GM21526 (cell line): ENCODE measurements at regions not wholly inside any gene's neighbourhood (a gene's known extent, or its start where the extent isn't known, plus 50 kb on each side); places are given as distances from the start of the nearest gene placed in this dataset.
"Not testable (repeated sequence)": the region's sequence is repeated elsewhere in the genome, so short reads cannot be mapped to it uniquely, and the experiment has no call there.

ENCODE experiments used
- ATAC-seq: cut with Tn5 transposase; IDR thresholded peaks from one replicate; pipeline ENCODE4 v1.9.1; 2021; ENCODE audit warnings: moderate library complexity; ENCODE audit not compliant: unreplicated experiment, low FRiP score

DNA sequence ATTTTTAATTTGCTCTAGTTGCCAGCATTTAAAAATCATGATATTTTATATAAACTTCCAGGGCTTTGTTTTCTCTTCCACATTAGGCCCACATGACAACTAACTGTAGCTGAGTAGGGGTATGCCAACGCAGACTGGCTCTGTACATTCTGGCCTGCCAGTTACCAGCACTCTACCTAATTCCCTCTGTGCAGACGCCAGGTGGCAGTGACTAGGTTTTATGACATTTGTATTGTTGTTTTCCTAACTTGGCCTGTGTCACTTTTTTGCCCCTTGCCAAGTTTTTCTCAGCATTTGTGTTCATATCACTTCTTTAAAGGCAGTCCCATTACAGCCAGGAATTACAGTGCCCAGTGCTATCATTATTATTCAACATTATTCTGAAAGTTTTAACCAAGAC is 347.5 kb downstream of the NKX6-1 start:
- no peak for ATAC-seq

DNA sequence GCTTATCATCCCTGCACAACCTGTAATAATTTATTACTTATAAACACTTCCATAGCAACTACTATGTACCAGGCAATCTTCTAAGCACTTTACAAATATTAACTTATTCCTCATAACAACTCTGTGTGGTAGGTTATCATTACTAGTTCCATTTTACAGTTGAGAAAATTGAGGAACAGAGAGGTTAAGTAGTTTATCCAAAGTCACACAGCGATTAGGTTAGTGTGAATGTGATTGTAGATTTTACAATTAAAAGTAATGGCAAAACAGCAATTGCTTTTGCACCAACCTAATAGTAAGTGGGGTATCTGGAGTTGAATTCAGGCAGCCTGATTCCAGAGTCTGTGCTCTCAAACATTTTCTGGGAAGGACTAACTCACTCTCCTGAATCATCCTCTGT is 348.9 kb downstream of the NKX6-1 start:
- no peak for ATAC-seq

DNA sequence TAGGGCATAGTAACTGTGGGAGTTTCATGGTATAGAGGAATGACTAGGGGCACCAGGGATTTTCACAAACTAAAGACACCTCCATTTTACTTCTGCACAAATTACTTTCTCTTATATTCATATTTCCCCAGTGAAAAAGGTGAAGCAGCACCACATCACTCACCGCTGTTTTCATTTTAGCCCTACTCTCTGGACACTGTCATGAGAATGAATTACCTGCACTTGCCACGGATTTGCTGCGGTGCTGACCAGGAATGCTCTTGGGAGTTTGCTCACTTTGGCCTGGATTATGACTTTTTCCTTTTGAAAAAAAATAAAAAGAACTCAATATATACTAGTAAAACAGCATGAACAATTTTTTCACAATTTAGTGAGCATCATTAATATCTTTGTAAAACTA is 351.3 kb downstream of the NKX6-1 start:
- no peak for ATAC-seq

DNA sequence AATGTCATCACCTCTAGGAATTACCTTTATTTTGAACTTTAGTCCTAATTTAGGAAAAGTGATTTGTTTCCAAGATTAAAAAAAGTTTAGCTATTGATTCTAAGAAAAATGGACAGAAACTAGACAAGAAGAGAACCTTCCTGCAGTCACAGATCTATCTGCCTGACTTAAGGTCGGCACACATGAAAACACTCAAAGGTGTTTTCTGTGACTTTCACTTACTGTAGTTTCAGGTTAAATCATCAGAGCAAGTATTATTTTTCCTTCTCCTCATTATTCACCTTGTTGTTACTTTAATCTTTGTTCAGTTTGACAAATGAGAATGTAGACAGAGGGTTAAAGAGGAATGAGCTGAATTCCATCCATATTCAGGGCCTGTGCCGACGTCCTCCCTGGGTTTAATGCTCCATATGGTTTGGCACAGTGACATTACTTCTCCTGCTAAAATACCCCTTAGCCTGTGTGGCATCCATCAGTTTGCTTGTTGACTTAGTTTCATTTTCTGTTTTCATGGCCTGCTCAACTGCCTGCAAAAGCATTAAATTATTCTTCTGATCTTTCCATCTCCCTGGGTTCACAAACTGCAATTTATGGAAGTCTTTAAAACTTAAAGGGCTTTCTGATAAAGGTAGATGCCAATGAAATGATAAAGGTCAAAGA is 352.7 kb downstream of the NKX6-1 start:
- no peak for ATAC-seq

DNA sequence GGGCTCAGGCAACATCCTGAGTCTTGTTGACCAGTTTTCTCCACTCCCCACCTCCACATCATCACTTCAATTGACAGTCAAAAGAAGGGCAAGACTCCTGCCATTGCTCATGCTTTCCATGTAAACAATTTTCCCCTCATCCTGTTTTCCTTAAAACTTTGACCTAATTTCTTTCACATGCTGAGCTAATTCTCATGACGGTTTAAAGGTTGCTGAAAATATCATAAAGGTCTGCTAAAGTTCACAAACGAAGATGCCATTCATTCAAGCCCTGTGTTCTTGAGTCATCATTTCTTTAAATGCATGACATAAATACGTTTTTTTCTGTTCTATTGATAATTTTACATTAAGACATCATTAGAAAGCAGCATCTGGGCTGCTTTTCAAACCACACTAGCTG is 353.9 kb downstream of the NKX6-1 start:
- no peak for ATAC-seq

DNA sequence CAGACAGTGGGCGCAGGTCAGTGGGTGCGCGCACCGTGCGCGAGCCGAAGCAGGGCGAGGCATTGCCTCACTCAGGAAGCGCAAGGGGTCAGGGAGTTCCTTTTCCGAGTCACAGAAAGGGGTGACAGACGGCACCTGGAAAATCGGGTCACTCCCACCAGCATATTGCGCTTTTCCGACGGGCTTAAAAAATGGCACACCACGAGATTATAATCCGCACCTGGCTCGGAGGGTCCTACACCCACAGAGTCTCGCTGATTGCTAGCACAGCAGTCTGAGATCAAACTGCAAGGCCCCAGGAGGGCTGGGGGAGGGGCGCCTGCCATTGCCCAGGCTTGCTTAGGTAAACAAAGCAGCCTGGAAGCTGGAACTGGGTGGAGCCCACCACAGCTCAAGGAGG is 372.2 kb downstream of the NKX6-1 start:
- ATAC-seq: not testable (repeated sequence)

DNA sequence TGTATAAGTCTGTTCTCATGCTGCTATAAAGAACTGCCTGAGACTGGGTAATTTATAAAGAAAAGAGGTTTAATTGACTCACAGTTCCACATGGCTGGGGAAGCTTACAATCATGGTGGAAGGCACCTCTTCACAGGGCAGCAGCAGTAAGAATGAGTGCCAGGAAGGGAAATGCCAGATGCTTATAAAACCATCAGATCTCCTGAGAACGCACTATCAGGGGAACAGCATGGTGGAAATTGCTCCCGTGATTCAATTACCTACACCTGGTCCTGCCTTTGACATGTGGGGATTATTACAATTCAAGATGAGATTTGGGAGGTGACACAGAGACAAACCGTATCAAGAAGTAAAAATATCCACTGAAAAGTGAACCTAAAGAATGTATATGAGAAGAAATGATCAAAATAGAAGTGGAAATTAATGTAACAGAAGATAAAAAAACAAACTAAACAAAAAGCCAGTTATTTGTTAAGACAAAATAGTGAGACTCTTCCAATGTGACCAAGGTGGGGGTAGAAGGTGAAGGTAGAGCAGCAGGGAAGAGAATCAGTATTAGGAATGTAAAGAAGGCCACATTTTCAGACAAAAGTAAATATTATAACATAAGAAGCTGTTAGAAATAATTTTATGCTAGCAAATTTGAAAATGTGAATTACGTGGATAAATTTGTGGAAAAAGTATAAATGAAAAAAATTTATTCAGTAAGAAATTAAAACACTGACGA is 372.9 kb downstream of the NKX6-1 start:
- ATAC-seq: no peak

DNA sequence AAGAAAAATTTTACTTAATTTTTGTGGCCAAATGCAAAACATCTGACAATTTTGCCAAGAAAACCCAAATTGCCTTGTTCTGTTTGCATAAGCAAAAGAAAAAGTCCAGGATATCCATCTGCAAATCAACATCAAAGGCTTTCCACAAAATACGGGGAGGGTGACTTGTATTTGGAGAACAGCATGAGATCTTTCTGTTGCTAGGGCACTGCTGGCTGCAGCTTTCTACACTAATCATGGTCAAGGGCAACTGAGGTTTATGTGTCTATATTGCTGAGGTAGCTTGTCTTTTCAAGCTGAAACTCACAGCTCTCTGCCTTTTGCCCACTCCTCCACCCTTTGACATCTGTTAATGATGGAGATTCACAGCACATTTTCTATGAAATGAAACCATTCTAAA is 389.1 kb downstream of the NKX6-1 start:
- ATAC-seq: no peak

DNA sequence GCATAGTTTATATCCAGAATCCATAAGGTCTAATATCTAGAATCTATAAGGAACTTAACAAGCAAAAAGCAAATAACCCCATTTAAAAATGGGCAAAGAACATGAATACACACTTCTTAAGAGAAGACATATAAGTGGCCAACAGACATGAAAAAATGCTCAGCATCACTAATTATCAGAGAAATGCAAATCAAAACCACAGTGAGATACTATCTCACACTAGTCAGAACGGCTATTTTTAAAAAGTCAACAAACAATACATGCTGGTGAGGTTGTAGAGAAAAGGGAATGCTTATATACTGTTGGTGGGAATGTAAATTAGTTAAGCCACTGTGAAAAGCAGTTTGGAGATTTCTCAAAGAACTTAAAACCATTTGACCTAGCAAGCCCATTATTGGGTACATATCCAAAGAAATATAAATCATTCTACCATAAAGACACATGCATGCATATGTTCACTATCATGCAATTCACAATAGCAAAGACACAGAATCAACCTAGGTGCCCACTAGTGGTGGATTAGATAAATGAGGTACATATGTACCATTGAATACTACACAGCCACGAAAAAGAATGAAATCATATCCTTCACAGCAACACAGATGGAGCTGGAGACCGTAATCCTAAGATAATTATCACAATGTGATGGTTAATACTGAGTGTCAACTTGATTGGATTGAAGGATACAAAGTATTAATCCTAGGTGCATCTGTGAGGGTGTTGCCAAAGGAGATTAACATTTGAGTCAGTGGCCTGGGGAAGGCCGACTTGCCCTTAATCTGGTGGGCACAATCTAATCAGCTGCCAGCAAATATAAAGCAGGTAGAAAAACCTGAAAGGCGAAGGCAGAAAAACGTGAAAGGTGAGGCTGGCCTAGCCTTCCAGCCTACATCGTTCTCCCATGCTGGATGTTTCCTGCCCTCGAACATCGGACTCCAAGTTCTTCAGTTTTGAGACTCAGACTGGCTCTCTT is 397.2 kb downstream of the NKX6-1 start:
- not testable (repeated sequence) for ATAC-seq

DNA sequence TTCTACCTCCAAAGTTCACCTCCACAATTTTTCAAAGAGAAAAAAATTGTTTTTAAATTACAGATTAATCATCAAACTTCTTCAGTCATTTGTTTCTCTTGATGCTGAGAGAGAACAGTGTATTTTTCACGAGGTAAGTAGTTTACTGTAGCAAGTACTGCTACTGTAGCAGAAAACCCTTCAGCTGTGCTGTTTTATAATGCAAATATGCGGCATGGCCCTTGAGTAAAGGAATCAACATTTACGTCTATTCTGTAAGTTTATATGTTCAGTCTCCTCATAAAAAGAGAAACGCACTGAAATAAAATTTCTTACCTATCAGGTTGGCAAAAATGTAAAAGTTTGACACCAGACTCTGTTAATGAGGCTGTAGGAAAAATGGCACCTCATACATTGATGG is 399.0 kb downstream of the NKX6-1 start:
- no peak for ATAC-seq

DNA sequence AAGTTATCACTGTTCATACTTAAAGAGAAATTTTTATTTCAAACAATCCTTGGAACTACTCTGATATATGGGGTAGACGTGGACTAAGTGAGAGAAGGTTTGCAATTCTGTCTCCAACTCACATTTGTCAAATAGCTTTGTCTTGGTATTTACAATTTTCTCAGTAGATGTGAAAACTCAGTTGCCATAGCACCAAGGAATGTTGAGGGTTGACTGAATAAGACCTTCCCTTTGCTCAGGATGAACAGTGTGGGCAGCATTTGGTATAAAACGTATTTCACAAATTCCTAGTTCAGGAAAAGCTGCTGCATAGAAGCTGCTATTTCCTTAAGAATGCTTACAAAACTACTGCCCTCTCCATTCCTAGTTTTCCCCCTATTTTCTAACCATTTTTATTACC is 399.5 kb downstream of the NKX6-1 start:
- ATAC-seq: no peak

DNA sequence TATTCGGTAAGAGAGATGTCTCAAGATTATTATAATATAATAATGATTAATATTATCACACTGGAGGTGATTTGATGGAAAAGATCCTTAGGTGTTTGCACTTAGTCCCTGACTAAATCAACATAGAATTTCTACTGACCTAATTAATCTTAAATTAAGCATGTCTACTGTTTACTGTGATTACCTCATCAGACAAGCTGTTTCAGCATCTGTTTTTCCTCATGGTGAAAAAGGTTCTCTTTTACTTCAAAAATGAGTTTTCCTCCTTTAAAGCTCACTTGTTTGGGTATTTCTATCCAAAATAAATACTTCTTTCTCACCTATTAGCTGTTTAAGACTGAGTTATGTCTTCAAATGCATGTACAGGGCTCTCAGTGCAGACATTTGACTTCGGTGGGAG is 407.8 kb downstream of the NKX6-1 start:
- ATAC-seq: no peak

DNA sequence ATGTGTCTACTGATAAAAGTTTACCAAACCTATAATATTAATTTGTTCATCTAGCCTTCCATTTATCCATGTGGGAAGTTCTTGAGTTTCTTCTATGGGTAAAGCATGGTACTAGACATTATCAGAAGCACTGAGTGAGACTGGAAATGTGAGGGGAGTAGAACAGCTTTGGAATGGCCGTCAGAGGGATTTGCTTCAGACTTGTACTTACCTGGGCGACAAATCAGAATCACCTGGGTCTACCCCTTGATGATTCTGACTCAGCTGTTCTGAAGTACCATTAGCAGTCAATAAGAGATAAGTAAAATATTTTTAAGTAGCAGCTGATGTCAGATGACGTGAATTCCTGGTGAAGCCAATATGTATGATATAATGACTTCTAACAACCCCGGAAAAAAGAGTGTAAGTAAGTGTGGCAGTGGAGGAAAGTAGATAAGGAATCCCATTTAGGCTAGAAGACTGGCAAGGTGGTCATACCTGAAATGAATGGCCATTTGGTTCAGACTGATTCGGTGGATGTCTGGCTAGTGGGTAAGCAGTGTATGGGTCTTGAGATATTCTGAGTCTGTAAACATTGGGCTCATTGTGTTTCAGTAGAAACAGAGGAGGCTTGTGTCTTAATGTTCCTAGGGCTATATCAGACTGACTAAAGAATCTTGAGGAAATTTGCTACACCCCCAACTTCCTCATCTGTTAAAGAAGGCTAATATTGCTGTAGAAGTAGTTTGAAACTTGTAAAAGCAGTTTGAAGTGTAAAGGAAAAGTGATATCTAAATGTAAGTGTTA is 409.2 kb downstream of the NKX6-1 start:
- ATAC-seq: no peak

DNA sequence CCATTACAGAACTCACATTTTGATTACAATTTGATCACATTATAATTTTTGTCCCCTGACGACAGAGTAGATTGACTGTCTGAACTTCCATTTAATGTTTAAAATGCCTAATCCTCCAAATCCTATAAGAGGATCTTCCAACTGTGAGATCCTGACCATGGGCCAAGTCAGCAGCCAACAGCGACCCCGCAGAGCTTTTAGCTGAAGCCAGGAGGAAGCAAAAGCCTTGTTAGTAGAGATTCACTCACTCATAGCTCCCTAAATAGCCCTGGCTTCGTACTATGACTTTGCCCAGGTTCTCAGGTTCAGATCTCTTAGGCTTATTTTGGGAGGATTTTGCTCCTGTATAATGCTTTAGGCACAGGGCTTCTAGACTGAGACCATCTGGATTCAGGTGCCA is 413.1 kb downstream of the NKX6-1 start:
- no peak for ATAC-seq

DNA sequence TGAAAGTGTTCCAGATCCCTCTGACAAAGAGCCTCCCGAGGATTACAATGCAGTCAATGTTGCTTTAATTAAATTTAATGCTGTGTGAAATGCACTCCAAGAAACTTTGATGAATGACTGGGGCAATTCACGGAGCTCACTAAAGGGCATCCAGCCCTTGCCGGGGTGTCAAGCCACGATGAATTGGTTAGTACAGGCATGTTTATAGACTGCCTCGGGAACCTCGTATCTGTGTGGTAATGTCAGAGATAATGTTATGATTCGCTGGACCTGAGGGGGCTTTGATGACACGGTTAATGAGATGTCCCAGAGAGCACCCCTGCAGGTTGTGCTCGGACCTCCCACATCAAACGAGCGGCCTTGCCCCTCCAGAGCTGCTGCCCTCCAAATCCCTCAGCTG is 428.8 kb downstream of the NKX6-1 start:
- ATAC-seq: no peak

DNA sequence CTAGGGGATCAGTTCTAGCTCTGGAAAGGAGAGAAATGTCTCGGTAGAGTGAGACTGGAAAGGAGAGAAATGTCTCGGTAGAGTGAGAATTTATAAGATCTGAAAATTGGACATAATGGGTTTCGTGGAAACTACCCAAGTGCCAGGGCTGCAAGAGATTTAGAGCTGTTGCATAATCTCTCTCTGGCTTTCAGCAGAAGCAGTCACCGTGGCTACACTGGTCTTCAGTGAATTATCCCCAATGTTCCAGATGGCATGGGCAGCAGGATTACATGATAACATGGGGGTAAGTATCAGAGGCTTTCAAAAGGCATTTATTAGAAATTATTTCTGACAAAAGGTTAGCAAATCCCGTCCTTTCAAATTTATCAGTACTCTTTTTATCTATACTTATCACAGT is 435.5 kb downstream of the NKX6-1 start:
- ATAC-seq: no peak

DNA sequence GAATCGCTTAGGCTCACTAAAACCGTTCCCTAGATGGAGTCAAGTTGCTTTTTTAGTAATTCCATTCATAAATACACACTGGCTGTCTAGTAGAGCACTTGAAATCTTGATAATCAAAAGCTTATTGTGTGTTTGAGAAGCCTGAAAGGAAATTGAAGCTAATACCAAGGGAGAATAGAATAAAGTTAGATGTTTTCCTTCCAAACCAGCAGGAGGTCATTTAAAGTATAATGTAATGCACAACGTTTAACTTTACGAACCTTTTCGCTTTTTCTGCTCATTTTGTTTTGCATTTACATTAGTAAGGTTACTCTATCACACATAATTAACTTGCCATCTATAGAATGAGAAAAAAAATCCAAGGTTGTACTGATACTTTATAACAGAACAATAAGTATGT is 440.9 kb downstream of the NKX6-1 start:
- no peak for ATAC-seq

DNA sequence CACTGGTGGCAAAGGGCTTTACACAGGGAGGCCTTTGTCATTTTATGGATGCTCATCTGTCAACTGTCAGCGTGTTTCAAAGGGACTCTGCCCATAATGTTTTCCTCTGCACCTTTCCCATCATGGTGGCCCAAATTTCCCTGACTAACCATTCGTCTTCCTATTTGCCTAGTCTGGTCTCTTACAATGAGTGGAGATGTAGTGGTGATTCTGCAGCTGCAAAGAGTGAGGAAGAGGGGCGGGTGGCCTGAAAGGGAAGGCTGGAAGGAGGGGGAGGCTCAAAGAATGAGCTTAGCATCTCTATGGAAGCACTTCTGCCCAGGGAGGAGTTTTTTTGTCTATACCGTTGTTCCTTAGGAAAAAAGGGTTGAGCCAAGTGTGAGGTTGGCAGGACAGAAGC is 447.5 kb downstream of the NKX6-1 start:
- ATAC-seq: no peak

DNA sequence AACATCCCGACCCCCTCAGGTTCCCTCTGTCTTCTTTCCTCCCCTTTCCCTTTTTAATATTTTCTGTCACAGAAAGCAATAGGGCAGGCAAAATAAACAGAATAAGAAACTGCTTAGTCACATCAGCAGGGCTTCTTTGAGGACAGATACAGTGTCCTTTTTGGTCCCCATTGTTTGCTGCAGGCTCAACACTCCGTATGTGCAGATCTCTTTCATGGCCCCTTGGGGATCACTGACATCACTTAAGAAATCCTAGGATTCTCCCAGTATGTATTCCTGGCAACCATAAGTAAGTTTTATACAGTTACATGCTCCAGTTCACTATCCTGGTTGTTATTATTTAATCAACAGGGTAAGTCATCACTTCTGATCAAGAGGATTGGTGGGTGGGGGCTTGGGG is 448.0 kb downstream of the NKX6-1 start:
- ATAC-seq: no peak

DNA sequence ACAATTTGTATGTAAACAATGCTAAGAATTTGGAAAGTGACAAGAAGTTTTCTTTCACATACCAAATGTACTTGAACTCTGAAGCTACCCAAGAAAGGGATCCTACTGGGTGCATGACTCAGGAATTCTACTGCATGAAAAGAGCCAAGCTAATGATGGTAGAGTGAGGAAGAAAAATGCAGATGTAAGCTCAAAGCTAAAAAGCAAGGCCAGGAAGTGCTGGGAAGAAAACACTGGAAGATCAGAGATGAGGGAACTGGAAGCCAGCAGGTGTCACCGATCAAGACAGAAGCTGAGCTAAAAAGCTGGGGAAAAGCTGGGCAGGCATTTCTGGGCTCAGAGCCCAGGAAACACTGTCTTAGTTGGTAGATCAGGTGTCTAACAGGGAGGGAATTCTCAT is 449.1 kb downstream of the NKX6-1 start:
- no peak for ATAC-seq

DNA sequence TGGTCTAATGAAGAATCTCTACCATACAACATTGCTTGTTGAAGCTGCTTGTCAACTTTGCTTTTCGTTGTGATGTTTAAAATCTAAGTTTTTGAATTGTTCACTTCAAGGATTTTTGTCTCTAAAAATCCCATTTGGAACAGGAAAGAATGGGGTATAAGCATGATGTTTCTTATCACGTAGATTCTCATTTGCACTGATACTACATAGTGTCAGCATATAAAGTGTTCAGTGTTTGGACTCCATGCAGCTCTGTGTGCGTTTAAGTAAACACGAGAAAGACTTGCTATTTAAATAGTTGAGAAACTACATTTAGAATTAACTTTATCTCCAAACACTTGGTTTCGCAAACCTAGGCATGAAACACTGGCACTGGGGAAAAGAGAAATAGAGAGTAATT is 452.5 kb downstream of the NKX6-1 start:
- no peak for ATAC-seq
